Urinary bladder (tissue), 3 donors: ENCODE measurements at regions not wholly inside any gene's neighbourhood (a gene's known extent, or its start where the extent isn't known, plus 50 kb on each side); places are given as distances from the start of the nearest gene placed in this dataset.

ENCODE experiments used
- DNase-seq: peaks from one replicate; pipeline ENCODE4 v3.0.0-alpha.2; 2015; ENCODE audit errors: extremely low spot score
- H3K27ac ChIP-seq: one replicate; pipeline ENCODE4 v1.5.1; 2013; ENCODE audit warnings: low read depth, mild to moderate bottlenecking, moderate library complexity
- H3K36me3 ChIP-seq: one replicate; pipeline ENCODE4 v1.6.1; 2013; ENCODE audit warnings: mild to moderate bottlenecking, moderate library complexity; ENCODE audit not compliant: insufficient read depth
- H3K4me1 ChIP-seq: one replicate; pipeline ENCODE4 v1.6.1; 2013; ENCODE audit warnings: mild to moderate bottlenecking, moderate library complexity; ENCODE audit not compliant: insufficient read depth
- H3K4me3 ChIP-seq: one replicate; pipeline ENCODE4 v1.5.1; 2013; ENCODE audit warnings: low read depth, low read length
- WGBS: extraction: QIAGEN DNeasy Blood & Tissue Kit; methylation state at CpG from one replicate; pipeline ENCODE4 v1.1.7; 2013; 5-methylcytosine and 5-hydroxymethylcytosine counted together
- donor health status: healthy with polysubstance abuse.
- donor health status: healthy.

GRCh38 chr13:111650626-111651025 is 330.2 kb downstream of the TEX29 start:
- Histone ChIP-seq H3K4me1 (no peaks in the 10 kb centered on the region), H3K27ac (no peak overlapping the region), H3K36me3 (no peaks in the 10 kb centered on the region), H3K4me3 (no peak overlapping the region)
- WGBS, result 72% methylated on average over 4 of the region's 4 CpGs
- no peak for DNase-seq

- H3K36me3 ChIP-seq, result no peaks in the 10 kb centered on the region
- WGBS, result 84% methylated on average over 6 of the region's 6 CpGs
- H3K4me3 ChIP-seq, result no peak overlapping the region
- no peak for DNase-seq
- H3K4me1 ChIP-seq, result no peaks in the 10 kb centered on the region
- no peak overlapping the region for H3K27ac ChIP-seq
These were observed 332.2 kb downstream of the TEX29 start for GRCh38 chr13:111652676-111653075.

- no peak overlapping the region for H3K27ac ChIP-seq
- no peaks in the 10 kb centered on the region for H3K36me3 ChIP-seq
- no peaks in the 10 kb centered on the region for H3K4me1 ChIP-seq
- DNase-seq, result no peak
- 94% methylated on average over 8 of the region's 8 CpGs for WGBS
- H3K4me3 ChIP-seq, result no peak overlapping the region
These were observed 334.1 kb downstream of the TEX29 start for GRCh38 chr13:111654531-111654930.

- no peaks in the 10 kb centered on the region for H3K4me1 ChIP-seq
- H3K27ac ChIP-seq, result no peak overlapping the region
- H3K4me3 ChIP-seq, result no peak overlapping the region
- no peak for DNase-seq
- WGBS, result 90% methylated on average over 19 of the region's 19 CpGs
- H3K36me3 ChIP-seq, result no peaks in the 10 kb centered on the region
These were observed 336.0 kb downstream of the TEX29 start for GRCh38 chr13:111656439-111656838.

- no peak for DNase-seq
- no peak overlapping the region for H3K4me3 ChIP-seq
- 90% methylated on average over 5 of the region's 5 CpGs for WGBS
- H3K4me1 ChIP-seq, result no peaks in the 10 kb centered on the region
- no peak overlapping the region for H3K27ac ChIP-seq
- no peaks in the 10 kb centered on the region for H3K36me3 ChIP-seq
These were observed 336.6 kb downstream of the TEX29 start for GRCh38 chr13:111657013-111657412.

GRCh38 chr13:111658145-111659100 is 338.0 kb downstream of the TEX29 start:
- DNase-seq, result no peak
- no peaks in the 10 kb centered on the region for H3K36me3 ChIP-seq
- H3K4me3 ChIP-seq, result no peak overlapping the region
- H3K4me1 ChIP-seq, result no peaks in the 10 kb centered on the region
- 48% methylated on average over 16 of the region's 16 CpGs for WGBS
- no peak overlapping the region for H3K27ac ChIP-seq

- Histone ChIP-seq H3K4me3 (no peak overlapping the region), H3K4me1 (no peaks in the 10 kb centered on the region), H3K27ac (no peak overlapping the region), H3K36me3 (no peaks in the 10 kb centered on the region)
- 88% methylated on average over 9 of the region's 9 CpGs for WGBS
- no peak for DNase-seq
These were observed 338.9 kb downstream of the TEX29 start for GRCh38 chr13:111659219-111659775.

- Histone ChIP-seq H3K4me1 (no peaks in the 10 kb centered on the region), H3K36me3 (no peaks in the 10 kb centered on the region), H3K4me3 (no peak overlapping the region), H3K27ac (no peak overlapping the region)
- 76% methylated on average over 7 of the region's 7 CpGs for WGBS
- DNase-seq, result no peak
These were observed 339.4 kb downstream of the TEX29 start for GRCh38 chr13:111659842-111660241.

GRCh38 chr13:111661052-111661451 is 340.6 kb downstream of the TEX29 start:
- Histone ChIP-seq H3K27ac (no peak overlapping the region), H3K4me1 (no peaks in the 10 kb centered on the region), H3K4me3 (no peak overlapping the region), H3K36me3 (no peaks in the 10 kb centered on the region)
- no peak for DNase-seq
- WGBS, result 88% methylated on average over 13 of the region's 13 CpGs

- Histone ChIP-seq H3K36me3 (no peaks in the 10 kb centered on the region), H3K27ac (no peak overlapping the region), H3K4me1 (no peaks in the 10 kb centered on the region), H3K4me3 (no peak overlapping the region)
- 94% methylated on average over 9 of the region's 9 CpGs for WGBS
- DNase-seq, result no peak
These were observed 341.3 kb downstream of the TEX29 start for GRCh38 chr13:111661776-111662175.

- Histone ChIP-seq H3K4me3 (no peak overlapping the region), H3K4me1 (no peaks in the 10 kb centered on the region), H3K27ac (no peak overlapping the region), H3K36me3 (no peaks in the 10 kb centered on the region)
- no peak for DNase-seq
- 87% methylated on average over 5 of the region's 5 CpGs for WGBS
These were observed 342.0 kb downstream of the TEX29 start for GRCh38 chr13:111662451-111662850.

- no peak for DNase-seq
- Histone ChIP-seq H3K4me3 (no peak overlapping the region), H3K27ac (no peak overlapping the region), H3K4me1 (no peaks in the 10 kb centered on the region), H3K36me3 (no peaks in the 10 kb centered on the region)
- 59% methylated on average over 4 of the region's 4 CpGs for WGBS
These were observed 342.5 kb downstream of the TEX29 start for GRCh38 chr13:111662895-111663294.

GRCh38 chr13:111663505-111663904 is 343.1 kb downstream of the TEX29 start:
- no peak for DNase-seq

GRCh38 chr13:111663953-111664421 is 343.5 kb downstream of the TEX29 start:
- no peak overlapping the region for H3K27ac ChIP-seq
- peak; percentile 79 for DNase-seq
- WGBS, result 39% methylated on average over 9 of the region's 9 CpGs

More at GRCh38 chr13:111663505-111663904, 343.1 kb downstream of the TEX29 start:
- Histone ChIP-seq H3K36me3 (no peaks in the 10 kb centered on the region), H3K27ac (no peak overlapping the region), H3K4me3 (no peak overlapping the region), H3K4me1 (no peaks in the 10 kb centered on the region)
- 47% methylated on average over 12 of the region's 12 CpGs for WGBS

More at GRCh38 chr13:111663953-111664421, 343.5 kb downstream of the TEX29 start:
- Histone ChIP-seq H3K4me1 (no peaks in the 10 kb centered on the region), H3K36me3 (no peaks in the 10 kb centered on the region), H3K4me3 (no peak overlapping the region)
